Endothelial cell of umbilical vein (primary cell): ENCODE measurements at regions not wholly inside any gene's neighbourhood (a gene's known extent, or its start where the extent isn't known, plus 50 kb on each side); places are given as distances from the start of the nearest gene placed in this dataset.

ENCODE experiments used
- BruUV-seq: library from RNA; stranded (reverse); fragments of 400-500 nt; replicated peaks from 2 replicates; lab custom pipeline; 2021; lab: Mats Ljungman, UMichigan
- CTCF ChIA-PET: fragments of 300-600, 350-600 bp; sonication (Branson Sonifier 250); formaldehyde crosslinking; loops from one replicate; lab custom pipeline; 2021; ENCODE audit warnings: antibody characterized with exemption, inconsistent platforms; lab: Charles Lee
- POLR2A ChIA-PET: fragments of 300-600, 350-600 bp; sonication (Branson Sonifier 250); formaldehyde crosslinking; loops from one replicate; lab custom pipeline; 2021; ENCODE audit warnings: antibody characterized with exemption, inconsistent platforms; lab: Charles Lee
- DNase-seq: peaks from one replicate; pipeline ENCODE4 v3.0.0-alpha.2; 2011; ENCODE audit warnings: low read depth, low spot score
- FAIRE-seq: peaks from 2 replicates; lab custom pipeline; 2011; peaks lifted over from hg19 to GRCh38; lab: Jason Lieb, UNC
- H2AFZ ChIP-seq: 2 replicates; pipeline ENCODE4 v1.6.0; 2012; ENCODE audit warnings: low read depth, low read length, control low read depth, inconsistent platforms
- H3K27ac ChIP-seq: 2 replicates; pipeline ENCODE4 v1.5.1; 2011; ENCODE audit warnings: low read depth, mild to moderate bottlenecking, control low read depth, low read length, moderate library complexity; ENCODE audit not compliant: insufficient read depth
- H3K27me3 ChIP-seq, 2 experiments: 2 replicates each; pipeline versions ENCODE4 v1.6.0 to v1.6.1; 2011; ENCODE audit warnings: low read length in 2 of 2, mixed read lengths in 1 of 2; ENCODE audit not compliant: control insufficient read depth in 2 of 2, insufficient read depth in 2 of 2
- H3K36me3 ChIP-seq, 2 experiments: 2 replicates in 1 of 2; 3 replicates in 1 of 2; pipeline ENCODE4 v1.5.1; 2011; ENCODE audit warnings: low read length in 2 of 2, mild to moderate bottlenecking in 1 of 2, moderate library complexity in 1 of 2; ENCODE audit not compliant: control insufficient read depth in 2 of 2, insufficient read depth in 2 of 2; ENCODE audit errors: extremely low read depth in 1 of 2
- H3K4me1 ChIP-seq: 3 replicates; pipeline ENCODE4 v1.5.1; 2011; ENCODE audit warnings: mild to moderate bottlenecking, low read length; ENCODE audit not compliant: control insufficient read depth, insufficient read depth; ENCODE audit errors: extremely low read depth
- H3K4me2 ChIP-seq: 2 replicates; pipeline ENCODE4 v1.6.1; 2011; ENCODE audit warnings: low read length, control low read depth, mixed read lengths; ENCODE audit not compliant: insufficient read depth
- H3K4me3 ChIP-seq, 3 experiments: fragments of 200-600 bp in 1 of 3; sonication (generic), shearing (Covaris generic) in 1 of 3; replicated peaks in 1 of 3; 2 replicates each; pipeline ENCODE4 v1.5.1; 2011 to 2016; ENCODE audit warnings: control low read depth in 3 of 3, low read length in 3 of 3, mild to moderate bottlenecking in 2 of 3, inconsistent platforms in 1 of 3, low read depth in 1 of 3, moderate library complexity in 1 of 3; ENCODE audit not compliant: insufficient read depth in 1 of 3
- H3K79me2 ChIP-seq: 2 replicates; pipeline ENCODE4 v1.6.0; 2012; ENCODE audit warnings: low read length, inconsistent platforms; ENCODE audit not compliant: control insufficient read depth, insufficient read depth
- H3K9ac ChIP-seq: replicated peaks from 2 replicates; pipeline ENCODE3; 2011; ENCODE audit warnings: low read length, control low read depth; ENCODE audit not compliant: insufficient read depth; ENCODE audit errors: extremely low read depth
- H3K9me1 ChIP-seq: replicated peaks from 3 replicates; pipeline ENCODE4 v1.6.0; 2011; ENCODE audit warnings: mild to moderate bottlenecking, low read length; ENCODE audit not compliant: control insufficient read depth, insufficient read depth; ENCODE audit errors: extremely low read depth
- H3K9me3 ChIP-seq: replicated peaks from 2 replicates; pipeline ENCODE4 v1.5.1; 2012; ENCODE audit warnings: low read length, inconsistent platforms; ENCODE audit not compliant: control insufficient read depth, insufficient read depth
- H4K20me1 ChIP-seq: replicated peaks from 2 replicates; pipeline ENCODE3; 2011; ENCODE audit warnings: mild to moderate bottlenecking, low read length; ENCODE audit not compliant: control insufficient read depth, insufficient read depth; ENCODE audit errors: extremely low read depth
- EZH2 ChIP-seq: IDR thresholded peaks from 2 replicates; pipeline ENCODE4 v1.6.1; 2012; ENCODE audit warnings: borderline replicate concordance, low read depth, mild to moderate bottlenecking, moderate library complexity, low read length, inconsistent platforms; ENCODE audit not compliant: severe bottlenecking
- FOS ChIP-seq: IDR thresholded peaks from 2 replicates; pipeline ENCODE4 v1.6.1; 2011; ENCODE audit warnings: mild to moderate bottlenecking, low read length, moderate library complexity, borderline replicate concordance; ENCODE audit not compliant: insufficient read depth
- GATA2 ChIP-seq: IDR thresholded peaks from 2 replicates; pipeline ENCODE4 v1.7.0; 2011; ENCODE audit warnings: low read depth, mild to moderate bottlenecking, moderate library complexity, mixed read lengths, low read length; ENCODE audit not compliant: insufficient read length, insufficient read depth
- JUN ChIP-seq: IDR thresholded peaks from 2 replicates; pipeline ENCODE4 v1.6.1; 2011; ENCODE audit warnings: borderline replicate concordance, low read depth; ENCODE audit not compliant: insufficient read length, insufficient read depth
- MYC ChIP-seq: IDR thresholded peaks from one replicate; pipeline ENCODE4 v1.6.1; 2011; ENCODE audit warnings: mild to moderate bottlenecking, low read depth, low read length
- POLR2A ChIP-seq: IDR thresholded peaks from 2 replicates; pipeline ENCODE4 v1.6.1; 2012; ENCODE audit warnings: low read depth, mild to moderate bottlenecking, control low read depth, low read length
- POLR2AphosphoS5 ChIP-seq: IDR thresholded peaks from 2 replicates; pipeline ENCODE4 v1.6.1; 2012; ENCODE audit warnings: low read depth, mild to moderate bottlenecking, control low read depth, low read length, moderate library complexity; ENCODE audit not compliant: insufficient read depth
- dilution Hi-C: fragments of 300-500 bp; cut with MboI; formaldehyde crosslinking; loops from one replicate; pipeline ENCODE4 v1.15.0; 2019; ENCODE audit warnings: low sequenced_read_pairs; ENCODE audit not compliant: extremely low pct_ligation_motif_present
- intact Hi-C: fragments of 100-400 bp; cut with micrococcal nuclease; formaldehyde crosslinking; loops from one replicate; pipeline ENCODE4 v1.10.0; 2022
- TF ChIP-seq, protein P1 (sequence below), 2 donors: IDR thresholded peaks; 1 replicate in 1 of 2; 2 replicates in 1 of 2; pipeline ENCODE4 v1.5.1; 2011; ENCODE audit warnings: low read length in 2 of 2, mild to moderate bottlenecking in 2 of 2, moderate library complexity in 2 of 2, control low read depth in 1 of 2, inconsistent platforms in 1 of 2, low read depth in 1 of 2; ENCODE audit not compliant: insufficient read depth in 1 of 2; ENCODE audit errors: extremely low read depth in 1 of 2
- TF ChIP-seq, protein P2 (sequence below): IDR thresholded peaks from 2 replicates; pipeline ENCODE4 v1.6.1; 2011; ENCODE audit not compliant: insufficient read depth, insufficient read length

DNA sequence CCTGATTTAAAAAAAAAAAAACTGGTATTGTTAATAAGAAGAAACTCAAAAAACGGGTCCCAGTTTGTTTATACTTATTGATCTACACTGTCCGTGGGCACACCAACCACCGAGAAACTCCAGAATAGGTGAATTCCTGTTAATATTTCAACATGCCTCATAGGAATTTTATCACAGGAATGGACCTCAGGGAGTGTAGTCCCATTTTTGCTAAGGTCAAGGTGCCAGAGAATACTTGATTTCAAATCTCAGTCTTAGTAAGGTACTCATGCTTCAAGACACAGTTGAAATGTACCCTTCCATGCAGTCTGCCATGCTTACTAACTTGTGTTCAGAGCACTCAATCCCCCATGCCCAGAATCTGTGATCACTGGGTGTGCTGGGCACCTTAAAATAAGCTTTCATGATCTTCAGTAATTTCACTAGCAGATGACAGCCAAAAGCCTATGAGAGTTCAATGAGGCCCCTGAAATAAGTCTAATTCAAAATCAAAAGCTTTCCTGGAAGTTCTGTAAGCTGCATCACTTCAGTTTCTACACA lies 385.7 kb downstream of the TNS3 start:
- H3K27ac ChIP-seq, result no peak overlapping the region
- dilution Hi-C loops (no loop called here), intact Hi-C loops (no loop called here)
- no peak overlapping the region for H2AFZ ChIP-seq
- H3K36me3 ChIP-seq, result no peaks in the 10 kb centered on the region
- no peak for FAIRE-seq
- ChIA-PET POLR2A (no interaction called here), CTCF (interaction anchor here (1.1 to 1.8 kb wide), 2 partner anchors 11 to 1274 kb away, joined by 3 to 5 read pairs; no protein-coding TSS in a partner anchor)
- BruUV-seq, result no TSS peak
- TF ChIP-seq, protein P1, sequence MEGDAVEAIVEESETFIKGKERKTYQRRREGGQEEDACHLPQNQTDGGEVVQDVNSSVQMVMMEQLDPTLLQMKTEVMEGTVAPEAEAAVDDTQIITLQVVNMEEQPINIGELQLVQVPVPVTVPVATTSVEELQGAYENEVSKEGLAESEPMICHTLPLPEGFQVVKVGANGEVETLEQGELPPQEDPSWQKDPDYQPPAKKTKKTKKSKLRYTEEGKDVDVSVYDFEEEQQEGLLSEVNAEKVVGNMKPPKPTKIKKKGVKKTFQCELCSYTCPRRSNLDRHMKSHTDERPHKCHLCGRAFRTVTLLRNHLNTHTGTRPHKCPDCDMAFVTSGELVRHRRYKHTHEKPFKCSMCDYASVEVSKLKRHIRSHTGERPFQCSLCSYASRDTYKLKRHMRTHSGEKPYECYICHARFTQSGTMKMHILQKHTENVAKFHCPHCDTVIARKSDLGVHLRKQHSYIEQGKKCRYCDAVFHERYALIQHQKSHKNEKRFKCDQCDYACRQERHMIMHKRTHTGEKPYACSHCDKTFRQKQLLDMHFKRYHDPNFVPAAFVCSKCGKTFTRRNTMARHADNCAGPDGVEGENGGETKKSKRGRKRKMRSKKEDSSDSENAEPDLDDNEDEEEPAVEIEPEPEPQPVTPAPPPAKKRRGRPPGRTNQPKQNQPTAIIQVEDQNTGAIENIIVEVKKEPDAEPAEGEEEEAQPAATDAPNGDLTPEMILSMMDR (IDR thresholded peaks at IDR 0.05; ENCODE audit: extremely low read depth in 1 of 2, insufficient read depth in 1 of 2, low read depth in 1 of 2, low read length in 2 of 2), result no peak
- TF ChIP-seq FOS (no peak), JUN (no peak), GATA2 (no peak), POLR2AphosphoS5 (no peak), POLR2A (no peak), MYC (no peak), EZH2 (no peak)
- TF ChIP-seq, protein P2, sequence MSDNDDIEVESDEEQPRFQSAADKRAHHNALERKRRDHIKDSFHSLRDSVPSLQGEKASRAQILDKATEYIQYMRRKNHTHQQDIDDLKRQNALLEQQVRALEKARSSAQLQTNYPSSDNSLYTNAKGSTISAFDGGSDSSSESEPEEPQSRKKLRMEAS, result no peak
- no peaks in the 10 kb centered on the region for H3K9me1 ChIP-seq
- no peaks in the 10 kb centered on the region for H3K79me2 ChIP-seq
- no peak for DNase-seq
- H3K27me3 ChIP-seq, result no peaks in the 10 kb centered on the region
- H3K9me3 ChIP-seq, result no peaks in the 10 kb centered on the region
- H3K9ac ChIP-seq, result no peak overlapping the region
- no peaks in the 10 kb centered on the region for H4K20me1 ChIP-seq
- no peak overlapping the region for H3K4me3 ChIP-seq
- no peaks in the 10 kb centered on the region for H3K4me1 ChIP-seq
- H3K4me2 ChIP-seq, result no peak overlapping the region
